A673 (cell line): ENCODE measurements at regions not wholly inside any gene's neighbourhood (a gene's known extent, or its start where the extent isn't known, plus 50 kb on each side); places are given as distances from the start of the nearest gene placed in this dataset.

Source experiments
- BruUV-seq: library from RNA; stranded (reverse); fragments of 400-500 nt; replicated peaks from 2 replicates; lab custom pipeline; 2021; lab: Mats Ljungman, UMichigan
- CTCF ChIA-PET: fragments of 300-600 bp; sonication (Branson Sonifier 250); formaldehyde crosslinking; loops from one replicate; lab custom pipeline; 2022; ENCODE audit warnings: antibody characterized with exemption; lab: Charles Lee
- POLR2A ChIA-PET: fragments of 300-600 bp; sonication (Branson Sonifier 250); formaldehyde crosslinking; loops from one replicate; lab custom pipeline; 2022; ENCODE audit warnings: antibody characterized with exemption; ENCODE audit not compliant: low non-redundant PET; lab: Charles Lee
- DNase-seq: peaks from one replicate; pipeline ENCODE4 v3.0.0-alpha.2; 2015; ENCODE audit warnings: low spot score
- H3K27ac ChIP-seq: fragments of 200-600 bp; sonication (generic); 2 replicates; pipeline ENCODE4 v1.5.1; 2016; ENCODE audit warnings: mixed run types, low read depth, mild to moderate bottlenecking, mixed read lengths, antibody characterized with exemption, low read length; ENCODE audit not compliant: poor library complexity, severe bottlenecking
- H3K27me3 ChIP-seq: fragments of 200-600 bp; sonication (generic); replicated peaks from 2 replicates; pipeline ENCODE4 v1.6.1; 2017; ENCODE audit warnings: mixed run types, low read depth, mild to moderate bottlenecking, mixed read lengths, antibody characterized with exemption, low read length; ENCODE audit not compliant: insufficient read depth, poor library complexity
- H3K36me3 ChIP-seq: fragments of 200-600 bp; sonication (generic); 2 replicates; pipeline ENCODE4 v1.6.1; 2016; ENCODE audit warnings: mixed run types, mild to moderate bottlenecking, mixed read lengths, antibody characterized with exemption, low read length; ENCODE audit not compliant: insufficient read depth, poor library complexity, severe bottlenecking
- H3K4me1 ChIP-seq: fragments of 200-600 bp; sonication (generic); 2 replicates; pipeline ENCODE4 v1.6.1; 2017; ENCODE audit warnings: mixed run types, mild to moderate bottlenecking, mixed read lengths, antibody characterized with exemption, low read length; ENCODE audit not compliant: insufficient read depth, poor library complexity, severe bottlenecking
- H3K4me3 ChIP-seq: fragments of 200-600 bp; sonication (generic); 2 replicates; pipeline ENCODE4 v1.5.1; 2016; ENCODE audit warnings: low read depth, mixed run types, mild to moderate bottlenecking, mixed read lengths, low read length; ENCODE audit not compliant: poor library complexity, severe bottlenecking
- H3K9me3 ChIP-seq: fragments of 200-600 bp; sonication (generic); 2 replicates; pipeline ENCODE4 v1.6.1; 2016; ENCODE audit warnings: mixed run types, low read depth, mild to moderate bottlenecking, mixed read lengths, antibody characterized with exemption, low read length; ENCODE audit not compliant: poor library complexity, severe bottlenecking
- EZH2 ChIP-seq: fragments of 200-600 bp; sonication (generic); IDR thresholded peaks from 2 replicates; pipeline ENCODE4 v1.6.1; 2017; ENCODE audit warnings: borderline replicate concordance, low read depth, mild to moderate bottlenecking, mixed read lengths, antibody characterized with exemption, low read length; ENCODE audit not compliant: poor library complexity, severe bottlenecking
- intact Hi-C: fragments of 100-400 bp; cut with micrococcal nuclease; formaldehyde crosslinking; loops from one replicate; pipeline ENCODE4 v1.10.0; 2022; ENCODE audit not compliant: unreplicated experiment
- TF ChIP-seq, protein P1 (sequence below): fragments of 300-800, 200-600 bp; sonication (generic); conservative IDR thresholded peaks from 2 replicates; pipeline ENCODE4 v1.5.1; 2017; ENCODE audit warnings: low read depth, mild to moderate bottlenecking, antibody characterized with exemption, low read length, moderate library complexity, mixed read lengths

DNA sequence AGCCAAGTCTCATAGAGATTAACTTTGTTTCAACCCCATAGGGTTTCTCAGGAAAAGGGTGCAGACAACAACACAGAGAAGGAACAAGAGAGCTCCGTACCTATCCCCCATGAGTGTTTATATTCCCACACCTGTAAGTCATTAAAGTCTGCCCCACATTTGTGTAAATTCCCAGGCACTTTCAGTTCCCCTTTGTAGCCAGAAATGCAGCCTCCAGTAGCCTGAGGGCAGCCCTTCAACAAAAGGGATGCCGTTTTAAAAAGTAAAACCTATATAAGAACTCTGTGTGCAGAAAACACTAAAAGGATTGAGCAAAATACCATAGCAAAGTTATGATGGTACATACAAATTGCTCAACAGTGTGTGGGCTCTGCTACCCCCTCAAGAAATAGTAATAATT lies 59.7 kb upstream of the TMEM108 start:
- H3K4me1 ChIP-seq = no peaks in the 10 kb centered on the region
- H3K9me3 ChIP-seq = no peaks in the 10 kb centered on the region
- BruUV-seq = no TSS peak
- no peak for TF ChIP-seq EZH2
- TF ChIP-seq, protein P1, sequence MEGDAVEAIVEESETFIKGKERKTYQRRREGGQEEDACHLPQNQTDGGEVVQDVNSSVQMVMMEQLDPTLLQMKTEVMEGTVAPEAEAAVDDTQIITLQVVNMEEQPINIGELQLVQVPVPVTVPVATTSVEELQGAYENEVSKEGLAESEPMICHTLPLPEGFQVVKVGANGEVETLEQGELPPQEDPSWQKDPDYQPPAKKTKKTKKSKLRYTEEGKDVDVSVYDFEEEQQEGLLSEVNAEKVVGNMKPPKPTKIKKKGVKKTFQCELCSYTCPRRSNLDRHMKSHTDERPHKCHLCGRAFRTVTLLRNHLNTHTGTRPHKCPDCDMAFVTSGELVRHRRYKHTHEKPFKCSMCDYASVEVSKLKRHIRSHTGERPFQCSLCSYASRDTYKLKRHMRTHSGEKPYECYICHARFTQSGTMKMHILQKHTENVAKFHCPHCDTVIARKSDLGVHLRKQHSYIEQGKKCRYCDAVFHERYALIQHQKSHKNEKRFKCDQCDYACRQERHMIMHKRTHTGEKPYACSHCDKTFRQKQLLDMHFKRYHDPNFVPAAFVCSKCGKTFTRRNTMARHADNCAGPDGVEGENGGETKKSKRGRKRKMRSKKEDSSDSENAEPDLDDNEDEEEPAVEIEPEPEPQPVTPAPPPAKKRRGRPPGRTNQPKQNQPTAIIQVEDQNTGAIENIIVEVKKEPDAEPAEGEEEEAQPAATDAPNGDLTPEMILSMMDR = no peak
- intact Hi-C loops = no loop called here
- peaks cover 21% of the 10 kb centered on the region for H3K27me3 ChIP-seq
- no peak for DNase-seq
- H3K4me3 ChIP-seq = no peak overlapping the region
- POLR2A ChIA-PET = no interaction called here
- H3K36me3 ChIP-seq = no peaks in the 10 kb centered on the region
- H3K27ac ChIP-seq = no peak overlapping the region
- CTCF ChIA-PET = no interaction called here

DNA sequence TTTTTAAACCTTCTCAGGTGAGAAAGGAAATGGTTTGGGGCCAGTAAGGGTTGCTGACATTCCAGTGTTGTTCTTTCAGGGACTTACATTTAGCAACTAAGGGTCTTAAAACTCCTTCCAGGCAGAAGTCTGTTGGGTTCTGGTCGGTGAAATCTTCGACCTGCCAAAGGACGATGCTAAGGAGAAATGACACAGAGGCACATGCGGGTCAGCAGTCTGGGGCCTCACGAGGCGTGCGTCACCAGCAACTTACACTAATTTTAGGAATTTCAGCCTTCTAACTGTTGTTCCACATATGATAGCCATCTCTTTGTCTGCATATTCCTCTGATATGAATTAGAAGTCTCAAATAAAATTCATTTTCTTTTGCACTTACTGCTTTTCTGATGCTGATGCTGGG lies 64.1 kb upstream of the TMEM108 start:
- no peak for TF ChIP-seq EZH2
- TF ChIP-seq, protein P1 = no peak
- H3K9me3 ChIP-seq = no peaks in the 10 kb centered on the region
- ChIA-PET CTCF (no interaction called here), POLR2A (no interaction called here)
- H3K36me3 ChIP-seq = no peaks in the 10 kb centered on the region
- H3K27me3 ChIP-seq = peaks cover 16% of the 10 kb centered on the region
- no peak for DNase-seq
- no peak overlapping the region for H3K4me3 ChIP-seq
- H3K4me1 ChIP-seq = no peaks in the 10 kb centered on the region
- H3K27ac ChIP-seq = no peak overlapping the region
- no TSS peak for BruUV-seq
- intact Hi-C loops = no loop called here

DNA sequence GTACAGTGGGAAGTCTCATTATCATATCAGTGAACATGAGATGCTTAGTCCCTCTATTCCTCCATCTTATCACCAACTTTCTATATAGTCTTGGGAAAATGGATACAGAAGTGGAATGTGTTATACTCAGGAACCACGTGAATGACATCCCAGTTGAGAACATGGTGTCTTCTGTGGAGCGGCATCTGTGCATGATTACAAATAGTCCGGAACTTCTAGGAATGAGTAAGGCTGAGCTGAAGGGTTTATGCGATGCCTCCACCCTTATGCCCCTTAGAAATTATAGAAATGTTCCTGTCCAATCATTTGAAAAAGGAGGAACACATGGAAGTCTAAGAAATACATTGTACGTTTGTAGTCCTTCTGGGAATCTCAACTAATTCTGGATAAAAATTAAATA lies 64.8 kb upstream of the TMEM108 start:
- DNase-seq = no peak
- Histone ChIP-seq H3K4me3 (no peak overlapping the region), H3K4me1 (no peaks in the 10 kb centered on the region), H3K36me3 (no peaks in the 10 kb centered on the region), H3K9me3 (no peaks in the 10 kb centered on the region), H3K27me3 (peaks cover 13% of the 10 kb centered on the region), H3K27ac (no peak overlapping the region)
- ChIA-PET CTCF (no interaction called here), POLR2A (no interaction called here)
- intact Hi-C loops = no loop called here
- BruUV-seq = no TSS peak
- TF ChIP-seq, protein P1 = no peak
- TF ChIP-seq EZH2 = no peak
